ENCODE measurements at regions not wholly inside any gene's neighbourhood (a gene's known extent, or its start where the extent isn't known, plus 50 kb on each side); places are given as distances from the start of the nearest gene placed in this dataset.

DNA sequence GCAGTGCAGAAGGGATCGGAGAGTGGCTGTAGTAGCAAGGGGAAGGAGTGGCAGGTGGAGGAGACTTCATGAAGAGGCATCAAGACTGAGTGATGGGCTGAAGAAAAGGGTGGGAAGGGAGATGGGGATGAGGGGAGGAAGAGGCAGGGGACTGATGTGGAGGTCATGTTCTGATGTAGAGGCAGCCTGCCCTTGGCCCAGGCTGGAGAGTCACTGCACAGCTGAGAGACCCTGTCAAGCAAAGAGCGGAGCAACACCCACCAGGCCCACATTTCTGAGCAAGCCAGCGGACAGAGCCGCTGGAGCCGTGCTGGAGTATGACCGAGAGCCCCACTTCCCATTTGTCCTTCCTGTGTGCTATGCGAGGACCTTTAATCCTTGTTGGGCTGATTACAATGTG lies 501.6 kb upstream of the MKI67 start:
- TF ChIP-seq EZH2phosphoT487 (IDR thresholded peaks at IDR 0.05) = no peak
- TF ChIP-seq, protein P1, sequence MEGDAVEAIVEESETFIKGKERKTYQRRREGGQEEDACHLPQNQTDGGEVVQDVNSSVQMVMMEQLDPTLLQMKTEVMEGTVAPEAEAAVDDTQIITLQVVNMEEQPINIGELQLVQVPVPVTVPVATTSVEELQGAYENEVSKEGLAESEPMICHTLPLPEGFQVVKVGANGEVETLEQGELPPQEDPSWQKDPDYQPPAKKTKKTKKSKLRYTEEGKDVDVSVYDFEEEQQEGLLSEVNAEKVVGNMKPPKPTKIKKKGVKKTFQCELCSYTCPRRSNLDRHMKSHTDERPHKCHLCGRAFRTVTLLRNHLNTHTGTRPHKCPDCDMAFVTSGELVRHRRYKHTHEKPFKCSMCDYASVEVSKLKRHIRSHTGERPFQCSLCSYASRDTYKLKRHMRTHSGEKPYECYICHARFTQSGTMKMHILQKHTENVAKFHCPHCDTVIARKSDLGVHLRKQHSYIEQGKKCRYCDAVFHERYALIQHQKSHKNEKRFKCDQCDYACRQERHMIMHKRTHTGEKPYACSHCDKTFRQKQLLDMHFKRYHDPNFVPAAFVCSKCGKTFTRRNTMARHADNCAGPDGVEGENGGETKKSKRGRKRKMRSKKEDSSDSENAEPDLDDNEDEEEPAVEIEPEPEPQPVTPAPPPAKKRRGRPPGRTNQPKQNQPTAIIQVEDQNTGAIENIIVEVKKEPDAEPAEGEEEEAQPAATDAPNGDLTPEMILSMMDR (IDR thresholded peaks at IDR 0.05) = no peak
